Activated gamma-delta T cell (primary cell): ENCODE measurements at regions not wholly inside any gene's neighbourhood (a gene's known extent, or its start where the extent isn't known, plus 50 kb on each side); places are given as distances from the start of the nearest gene placed in this dataset.
"Not testable (repeated sequence)": the region's sequence is repeated elsewhere in the genome, so short reads cannot be mapped to it uniquely, and the experiment has no call there.

ENCODE experiments used
- DNase-seq: peaks from one replicate; lab custom pipeline; 2025; lab: John Stamatoyannopoulos, UW

- no peak for DNase-seq
Measured at GRCh38 chr2:239554766-239555570, 154.1 kb upstream of the HDAC4 start.

- no peak for DNase-seq
Measured at GRCh38 chr2:239553376-239554000, 152.7 kb upstream of the HDAC4 start.

- no peak for DNase-seq
Measured at GRCh38 chr2:239552213-239552926, 151.6 kb upstream of the HDAC4 start.

- DNase-seq = no peak
Measured at GRCh38 chr2:239551206-239551605, 150.4 kb upstream of the HDAC4 start.

GRCh38 chr2:239550357-239550756 lies 149.5 kb upstream of the HDAC4 start:
- no peak for DNase-seq

GRCh38 chr2:239549711-239550255 lies 149.0 kb upstream of the HDAC4 start:
- DNase-seq = no peak

- no peak for DNase-seq
Measured at GRCh38 chr2:239548965-239549595, 148.3 kb upstream of the HDAC4 start.

GRCh38 chr2:239548451-239548871 lies 147.6 kb upstream of the HDAC4 start:
- DNase-seq = no peak

GRCh38 chr2:239547140-239547539 lies 146.3 kb upstream of the HDAC4 start:
- DNase-seq = not testable (repeated sequence)

- no peak for DNase-seq
Measured at GRCh38 chr2:239546541-239546940, 145.7 kb upstream of the HDAC4 start.

GRCh38 chr2:239545741-239546392 lies 145.0 kb upstream of the HDAC4 start:
- no peak for DNase-seq

GRCh38 chr2:239544918-239545465 lies 144.2 kb upstream of the HDAC4 start:
- DNase-seq = peak; percentile 22

- no peak for DNase-seq
Measured at GRCh38 chr2:239544143-239544917, 143.5 kb upstream of the HDAC4 start.

- no peak for DNase-seq
Measured at GRCh38 chr2:239543702-239544101, 142.9 kb upstream of the HDAC4 start.

GRCh38 chr2:239540174-239540573 lies 139.4 kb upstream of the HDAC4 start:
- no peak for DNase-seq

- no peak for DNase-seq
Measured at GRCh38 chr2:239539776-239540100, 138.9 kb upstream of the HDAC4 start.

GRCh38 chr2:239539083-239539775 lies 138.4 kb upstream of the HDAC4 start:
- no peak for DNase-seq

GRCh38 chr2:239538357-239539052 lies 137.7 kb upstream of the HDAC4 start:
- no peak for DNase-seq

GRCh38 chr2:239537633-239538356 lies 137.0 kb upstream of the HDAC4 start:
- DNase-seq = no peak
